GM19238 (cell line): ENCODE measurements at regions not wholly inside any gene's neighbourhood (a gene's known extent, or its start where the extent isn't known, plus 50 kb on each side); places are given as distances from the start of the nearest gene placed in this dataset.

Experiments used
- DNase-seq: peaks from one replicate; pipeline ENCODE4 v3.0.0; 2011; ENCODE audit warnings: low spot score; ENCODE audit not compliant: insufficient read length

DNA sequence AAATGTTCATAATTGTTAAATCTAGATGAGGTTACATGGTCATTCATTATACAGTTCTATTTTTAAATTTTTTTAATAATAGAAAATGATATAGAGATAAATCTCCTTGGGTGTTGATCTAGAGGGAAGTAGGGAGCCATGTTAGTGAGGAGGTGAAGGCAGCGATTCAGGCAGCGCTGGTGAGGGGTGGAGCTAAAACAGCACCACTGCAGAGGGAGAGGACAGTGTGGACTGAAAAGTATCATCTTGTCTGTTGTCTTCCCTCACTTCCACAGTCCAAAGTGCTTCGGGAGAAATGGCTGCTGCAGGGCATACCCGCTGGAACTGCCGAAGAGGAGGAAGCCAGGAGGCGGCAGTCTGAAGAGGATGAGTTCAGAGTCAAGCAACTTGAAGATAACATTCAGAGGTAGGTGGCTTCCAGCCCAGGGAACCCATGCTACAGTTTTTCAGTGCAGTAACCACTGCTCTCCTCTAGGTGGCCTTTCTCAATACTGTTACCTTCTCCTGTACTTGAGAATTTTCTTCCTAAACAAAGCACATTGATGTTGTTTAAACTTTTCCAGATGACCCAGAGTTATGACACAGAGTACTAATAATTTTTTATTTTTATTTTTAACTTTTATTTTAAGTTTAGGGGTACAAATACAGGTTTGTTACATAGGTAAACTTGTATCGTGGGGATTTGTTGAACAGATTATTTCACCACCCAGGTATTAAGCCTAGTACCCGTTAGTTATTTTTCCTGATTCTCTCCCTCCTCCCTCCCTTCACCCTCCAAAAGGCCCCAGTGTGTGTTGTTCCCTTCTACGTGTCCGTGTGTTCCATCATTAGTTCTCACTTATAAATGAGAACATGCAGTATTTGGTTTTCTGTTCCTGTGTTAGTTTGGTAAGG, 100.5 kb downstream of the PALM2AKAP2 start:
- peak; percentile 13 for DNase-seq

DNA sequence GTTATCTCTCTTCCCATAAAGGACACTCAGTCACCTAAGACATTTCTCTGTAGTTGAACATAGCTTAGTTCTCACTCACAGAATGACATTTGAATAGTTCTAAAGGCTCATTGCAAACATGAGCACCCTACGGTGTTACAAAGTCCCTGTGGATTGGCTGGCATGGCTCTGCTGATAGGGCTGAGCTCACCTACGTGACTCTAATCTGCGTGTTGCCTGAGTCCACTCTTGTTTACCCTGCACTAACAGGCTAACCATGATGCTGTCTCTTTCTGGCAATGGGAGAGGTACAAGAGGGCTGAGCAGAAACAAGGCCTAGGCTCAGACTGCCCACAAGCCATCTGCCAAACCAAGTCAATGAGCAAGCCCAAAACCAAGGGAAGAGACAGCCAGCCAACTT, 103.6 kb downstream of the PALM2AKAP2 start:
- DNase-seq: no peak

DNA sequence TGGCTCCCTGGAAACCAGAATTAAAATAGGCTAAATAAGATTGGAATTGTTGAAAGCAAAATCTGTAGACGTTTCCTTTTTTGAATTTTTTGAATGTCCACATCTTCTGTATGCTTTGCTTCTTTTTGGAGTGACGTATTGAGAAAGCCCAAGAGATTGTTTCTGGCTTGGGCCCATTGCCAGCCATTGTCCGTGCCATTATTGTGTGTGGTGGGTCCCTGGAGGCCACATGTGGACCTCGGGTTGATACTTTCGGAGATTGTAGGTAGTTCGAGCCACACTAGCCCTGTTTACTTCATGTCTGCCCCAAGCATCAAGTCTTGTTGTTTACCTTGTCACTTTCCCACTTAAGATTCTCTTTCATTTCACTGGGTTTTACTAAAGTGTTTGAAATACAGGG, 106.0 kb downstream of the PALM2AKAP2 start:
- no peak for DNase-seq

DNA sequence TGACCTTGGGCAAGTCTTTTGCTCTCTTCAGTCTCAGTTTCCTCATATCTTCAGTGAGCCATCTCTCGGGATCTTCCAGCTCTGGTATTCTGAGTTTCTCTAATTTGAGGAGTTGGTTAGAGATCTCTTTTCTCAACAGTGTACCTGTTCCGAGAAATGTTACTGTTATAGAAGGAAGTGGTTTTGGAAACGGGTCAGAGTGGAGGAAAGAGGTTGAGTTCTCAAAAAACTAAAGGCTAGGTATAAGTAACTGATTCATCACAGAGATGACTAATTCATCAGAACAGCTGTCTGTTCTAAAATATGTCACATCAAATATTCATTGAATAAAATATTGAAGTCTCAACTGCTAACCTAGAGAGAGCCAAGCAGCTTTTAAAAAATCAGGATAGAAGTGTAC, 106.6 kb downstream of the PALM2AKAP2 start:
- DNase-seq: no peak

DNA sequence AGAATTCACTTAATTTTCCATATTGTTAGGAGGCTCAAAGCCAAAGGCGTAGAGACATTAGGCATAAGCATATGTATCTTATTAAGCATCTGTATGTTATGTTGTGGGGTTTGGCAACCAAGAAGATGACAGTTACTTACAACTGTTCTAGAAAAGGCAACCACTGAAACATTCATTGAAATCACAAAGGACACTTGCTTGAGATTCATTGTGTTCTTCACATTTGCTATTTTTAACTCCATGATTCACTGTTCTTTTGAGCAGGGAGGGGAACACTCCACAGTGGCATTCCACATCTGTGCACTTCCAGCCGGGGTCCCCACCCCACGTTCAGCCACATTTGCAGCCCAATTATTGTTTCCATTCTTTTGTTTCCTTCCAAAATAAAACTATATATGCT, 107.1 kb downstream of the PALM2AKAP2 start:
- DNase-seq: no peak

DNA sequence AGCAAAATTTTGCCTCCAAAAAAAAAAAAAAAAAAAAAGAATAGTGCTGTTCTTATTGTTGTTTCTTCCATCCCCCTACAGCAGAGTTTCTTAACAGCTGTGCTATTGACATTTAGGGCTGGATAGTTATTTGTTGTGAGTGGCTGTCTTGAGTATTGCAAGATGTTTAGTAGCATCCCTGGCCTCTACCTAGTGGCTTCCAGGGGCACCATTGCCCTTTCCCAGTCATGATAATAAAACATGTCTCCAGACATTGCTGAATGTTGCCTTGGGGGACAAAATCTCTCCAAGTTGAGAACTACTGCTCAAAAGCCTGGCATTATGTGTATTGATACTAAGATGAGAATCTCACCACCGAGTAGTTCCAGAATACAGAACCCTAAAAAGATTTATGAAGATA, 108.7 kb downstream of the PALM2AKAP2 start:
- no peak for DNase-seq

DNA sequence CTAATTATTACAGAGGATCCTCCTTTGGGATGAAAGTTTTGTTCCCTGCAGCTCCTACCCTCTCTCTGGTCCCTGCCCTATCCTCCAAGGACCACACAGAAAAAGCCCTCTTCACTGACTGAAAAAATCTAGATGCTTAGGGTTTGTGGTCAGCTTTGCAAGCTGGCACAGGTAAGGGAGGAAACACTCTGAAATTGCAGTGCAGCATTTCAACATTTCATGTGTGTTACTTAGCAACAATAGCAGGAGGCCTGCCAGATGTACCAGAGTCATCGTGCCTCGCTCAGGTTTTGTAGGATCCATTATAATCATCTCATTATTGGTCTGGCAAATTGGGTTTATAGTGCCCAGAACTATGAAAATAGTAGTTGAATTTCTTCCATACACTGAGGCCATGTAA, 109.5 kb downstream of the PALM2AKAP2 start:
- DNase-seq: no peak

DNA sequence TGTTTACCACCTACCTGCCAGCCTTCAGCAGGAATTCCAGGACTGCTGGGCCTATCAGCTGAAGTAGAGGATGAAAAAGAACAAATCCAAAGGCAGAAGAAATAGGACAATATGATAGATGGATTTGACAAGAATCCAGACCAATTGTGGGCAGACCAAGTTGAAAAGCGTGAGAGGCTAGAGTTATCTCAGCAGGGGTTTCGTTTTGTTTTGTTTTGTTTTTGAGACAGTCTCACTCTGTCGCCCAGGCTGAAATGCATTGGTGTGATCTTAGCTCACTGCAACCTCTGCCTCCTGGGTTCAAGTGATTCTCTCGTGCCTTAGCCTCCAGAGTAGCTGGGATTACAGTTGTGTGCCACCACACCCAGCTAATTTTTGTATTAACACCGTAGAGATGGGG, 113.2 kb downstream of the PALM2AKAP2 start:
- DNase-seq: no peak

DNA sequence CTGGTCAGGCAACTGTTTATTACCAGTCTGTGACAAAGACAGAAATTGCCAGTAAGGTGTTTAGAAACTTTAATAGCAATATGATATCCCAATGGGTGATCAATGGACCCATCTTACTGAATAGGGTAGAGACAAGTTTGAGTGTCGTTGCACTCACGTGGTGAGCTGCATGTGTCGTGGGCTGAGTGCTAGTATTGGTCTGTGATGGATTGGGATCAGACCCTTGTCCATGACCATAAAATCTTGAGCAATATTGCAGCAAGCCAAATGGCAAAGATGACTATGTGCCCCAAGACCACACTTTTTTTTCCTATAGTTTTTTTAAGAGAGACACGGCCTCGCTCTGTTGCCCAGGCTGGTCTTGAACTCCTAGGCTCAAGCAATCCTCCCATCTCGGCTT, 114.5 kb downstream of the PALM2AKAP2 start:
- DNase-seq: no peak

DNA sequence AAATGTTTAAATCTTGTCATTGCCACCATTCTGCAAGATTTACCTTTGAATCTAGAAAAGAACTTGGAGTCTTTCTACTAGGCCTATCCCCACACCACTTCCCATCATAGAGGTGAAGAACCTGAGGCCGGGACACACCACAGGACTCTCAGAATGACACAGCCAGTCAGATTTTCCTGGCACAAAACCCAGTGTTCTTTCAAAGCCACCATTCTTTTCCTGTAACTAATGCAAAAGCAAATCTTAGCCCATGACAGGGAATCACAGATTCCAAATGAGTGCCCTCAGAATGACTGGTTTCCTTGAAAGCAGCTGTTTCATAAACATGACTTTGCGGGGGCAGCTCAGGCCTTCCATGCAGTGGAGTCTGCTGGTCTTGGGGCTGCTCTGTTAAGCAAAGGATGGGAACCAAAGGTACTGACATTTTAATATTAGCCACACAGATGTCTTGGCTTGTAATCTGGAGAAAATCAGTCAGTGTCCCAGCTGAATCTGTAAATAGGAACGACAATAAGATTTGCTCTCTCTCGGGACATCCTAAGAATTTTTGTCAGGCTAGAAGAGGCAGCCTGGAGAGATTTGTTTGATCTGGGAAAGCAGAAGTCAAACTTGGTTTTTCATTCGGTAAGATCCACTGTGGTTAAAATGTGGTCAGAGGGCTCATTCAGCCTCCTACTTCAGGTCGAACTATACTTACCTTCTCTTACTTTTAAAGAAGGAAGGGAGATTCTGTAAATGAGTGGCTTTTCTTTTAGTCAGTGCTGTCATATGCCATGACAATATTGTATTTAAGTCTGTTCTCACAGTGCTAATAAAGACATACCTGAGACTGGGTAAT, 115.1 kb downstream of the PALM2AKAP2 start:
- no peak for DNase-seq

DNA sequence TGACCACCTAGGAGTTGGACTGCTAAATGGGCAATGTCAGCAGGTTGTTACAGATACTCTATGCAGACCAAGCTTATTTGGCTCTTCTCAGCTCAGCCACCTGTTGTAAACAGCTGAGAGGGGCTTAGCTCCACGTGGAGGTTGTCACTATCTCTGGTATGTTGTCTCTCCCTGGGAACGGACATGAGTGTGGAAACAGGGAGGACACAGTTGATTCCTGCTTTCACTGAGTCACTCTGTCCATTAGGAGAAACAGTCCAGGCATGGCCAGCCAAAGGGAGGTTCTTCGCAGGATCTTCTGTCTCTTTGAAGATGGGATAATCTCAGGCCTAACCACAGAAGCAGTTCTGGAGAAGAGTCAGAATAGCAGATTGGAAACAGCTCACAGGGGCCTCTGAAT, 121.2 kb downstream of the PALM2AKAP2 start:
- DNase-seq: no peak

DNA sequence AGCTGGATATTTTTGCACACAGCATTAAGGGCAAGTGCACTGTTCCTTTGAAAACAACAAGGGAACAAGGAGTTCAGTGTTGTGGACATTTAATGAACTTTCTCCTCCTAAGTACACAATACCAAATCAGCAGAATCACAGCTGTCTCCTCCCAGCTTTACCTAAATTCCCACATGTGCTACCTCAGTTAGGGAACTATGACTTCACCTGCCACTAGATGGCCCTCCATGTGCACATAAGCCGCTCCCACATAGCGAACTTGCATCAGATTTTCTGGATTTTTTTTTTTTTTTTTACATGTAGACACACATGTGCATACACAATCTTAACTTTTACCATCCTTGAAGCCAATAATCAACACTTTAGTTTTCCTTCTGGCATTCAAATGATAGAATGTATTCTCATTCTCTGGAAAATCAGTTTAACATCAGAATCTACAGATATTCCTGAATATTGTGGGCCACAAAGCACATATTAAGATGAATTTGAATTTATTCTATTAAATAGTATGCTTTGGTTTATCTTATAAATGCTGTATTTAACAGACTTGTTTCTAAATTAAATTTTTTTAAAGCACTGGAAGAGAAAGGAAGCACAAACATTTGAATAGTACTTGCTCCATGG, 123.6 kb downstream of the PALM2AKAP2 start:
- no peak for DNase-seq

DNA sequence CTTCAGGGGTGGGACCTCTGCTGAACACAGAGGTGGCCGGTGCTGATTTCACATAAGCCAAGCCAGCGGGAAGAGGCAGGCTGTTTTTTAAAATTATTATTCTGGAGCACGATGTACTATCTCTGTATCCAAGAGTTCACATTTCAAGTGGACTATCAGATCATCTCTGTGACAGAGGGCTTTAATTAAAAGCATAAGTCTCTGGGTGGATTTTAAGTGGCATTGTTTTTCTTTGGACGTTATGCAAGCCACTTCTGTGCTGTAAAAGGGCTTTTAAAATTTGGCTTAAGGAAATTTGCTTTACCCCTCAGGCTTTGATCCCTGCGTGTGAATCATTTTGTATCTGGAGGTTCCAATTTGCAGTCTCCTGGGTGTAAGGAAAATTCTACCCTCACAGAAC, 124.7 kb downstream of the PALM2AKAP2 start:
- DNase-seq: no peak

DNA sequence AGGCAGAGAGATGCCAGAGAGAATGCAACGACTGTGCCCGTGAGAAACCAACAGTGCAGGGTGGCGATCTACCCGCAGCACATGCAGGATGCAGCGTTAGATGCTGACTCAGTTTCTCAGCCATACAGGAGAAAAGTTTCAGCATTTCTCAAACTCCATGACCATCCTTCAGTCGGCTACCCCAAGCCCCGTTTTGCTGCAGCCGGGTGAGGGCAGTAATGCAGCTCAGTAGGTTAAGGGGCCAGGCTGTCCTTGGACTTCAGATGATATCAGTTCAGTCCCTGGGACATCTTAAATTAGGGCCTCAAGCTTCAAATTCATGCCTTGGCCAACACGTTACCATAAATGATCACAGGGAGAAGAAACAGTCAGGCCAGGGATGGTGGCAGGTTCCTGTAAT, 125.5 kb downstream of the PALM2AKAP2 start:
- DNase-seq: no peak

DNA sequence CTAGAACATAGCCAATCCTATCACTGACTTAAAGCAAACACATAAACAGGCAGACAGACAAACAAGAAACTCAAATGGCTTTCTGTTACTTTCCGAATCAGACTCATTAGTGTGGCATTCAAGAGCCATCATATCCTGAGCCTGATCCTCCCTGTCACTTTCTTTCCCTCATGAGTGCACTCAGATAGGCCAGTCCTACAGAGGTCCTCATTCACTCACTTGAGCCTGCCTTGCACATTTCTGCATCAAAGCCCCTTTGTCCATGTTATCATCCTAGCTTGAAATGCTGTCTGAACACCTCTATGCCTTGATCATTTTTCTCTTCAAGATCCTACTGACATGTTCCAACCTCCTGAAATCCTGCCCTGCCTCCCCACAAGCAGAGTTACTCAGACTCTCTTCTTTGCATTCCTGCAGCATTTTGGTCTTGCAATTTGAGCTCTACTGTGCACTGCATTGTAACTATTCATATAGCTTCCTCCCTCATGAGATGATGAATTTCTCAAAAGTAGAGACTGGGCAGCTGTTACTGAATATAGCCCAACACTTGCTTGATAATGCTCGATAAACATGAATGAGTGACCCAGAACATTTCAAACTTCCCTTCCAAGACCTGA, 126.9 kb downstream of the PALM2AKAP2 start:
- DNase-seq: no peak

DNA sequence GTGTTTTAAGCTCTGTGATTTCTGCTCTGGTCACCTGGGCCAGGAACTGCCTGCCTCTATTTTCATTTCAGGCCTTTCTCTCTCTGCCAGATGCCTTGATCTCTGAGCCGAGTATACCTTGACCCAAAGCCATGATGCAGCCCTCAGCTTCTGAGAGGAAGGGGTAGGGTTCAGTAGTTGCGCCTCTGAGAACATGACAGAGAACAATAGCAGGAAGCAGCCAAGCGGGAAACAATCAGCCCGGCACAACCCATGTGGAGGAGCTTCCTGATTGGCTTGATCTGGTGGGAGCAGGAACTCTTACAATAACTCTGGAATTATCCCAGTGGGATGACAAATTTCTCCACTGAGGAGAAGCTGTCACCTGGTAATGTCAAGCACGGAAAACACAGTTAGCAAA, 127.4 kb downstream of the PALM2AKAP2 start:
- peak; percentile 37 for DNase-seq

DNA sequence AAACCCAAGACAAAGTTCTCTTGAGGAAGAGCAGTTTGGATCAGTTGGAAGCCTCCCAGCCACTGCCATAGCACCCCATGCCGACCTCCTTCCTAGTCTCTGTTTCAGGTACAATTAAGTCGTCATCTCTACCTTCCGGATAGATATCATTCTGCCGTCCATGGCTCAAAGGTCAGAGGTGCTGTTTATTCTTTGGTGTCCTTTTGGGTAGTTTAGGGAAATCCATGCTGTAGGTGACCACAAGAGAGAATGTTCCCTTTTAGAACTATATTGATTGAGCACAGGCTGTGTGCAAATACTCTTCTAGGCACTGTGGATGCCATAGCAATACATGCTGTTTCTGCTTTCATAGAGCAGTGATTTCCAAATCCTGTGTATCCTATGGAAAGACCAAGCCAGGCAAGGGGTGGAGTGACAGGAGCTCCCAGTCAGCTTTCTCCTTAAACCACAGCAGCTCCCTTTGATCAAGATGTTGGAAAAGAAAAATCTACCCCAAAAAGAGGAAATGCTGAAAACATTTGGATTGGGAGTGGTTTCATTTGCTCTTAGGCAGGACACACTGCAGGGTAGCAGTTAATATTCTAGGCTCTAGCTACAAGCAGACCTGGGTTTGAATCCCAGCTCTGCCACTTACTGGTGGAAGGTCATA, 127.9 kb downstream of the PALM2AKAP2 start:
- no peak for DNase-seq

DNA sequence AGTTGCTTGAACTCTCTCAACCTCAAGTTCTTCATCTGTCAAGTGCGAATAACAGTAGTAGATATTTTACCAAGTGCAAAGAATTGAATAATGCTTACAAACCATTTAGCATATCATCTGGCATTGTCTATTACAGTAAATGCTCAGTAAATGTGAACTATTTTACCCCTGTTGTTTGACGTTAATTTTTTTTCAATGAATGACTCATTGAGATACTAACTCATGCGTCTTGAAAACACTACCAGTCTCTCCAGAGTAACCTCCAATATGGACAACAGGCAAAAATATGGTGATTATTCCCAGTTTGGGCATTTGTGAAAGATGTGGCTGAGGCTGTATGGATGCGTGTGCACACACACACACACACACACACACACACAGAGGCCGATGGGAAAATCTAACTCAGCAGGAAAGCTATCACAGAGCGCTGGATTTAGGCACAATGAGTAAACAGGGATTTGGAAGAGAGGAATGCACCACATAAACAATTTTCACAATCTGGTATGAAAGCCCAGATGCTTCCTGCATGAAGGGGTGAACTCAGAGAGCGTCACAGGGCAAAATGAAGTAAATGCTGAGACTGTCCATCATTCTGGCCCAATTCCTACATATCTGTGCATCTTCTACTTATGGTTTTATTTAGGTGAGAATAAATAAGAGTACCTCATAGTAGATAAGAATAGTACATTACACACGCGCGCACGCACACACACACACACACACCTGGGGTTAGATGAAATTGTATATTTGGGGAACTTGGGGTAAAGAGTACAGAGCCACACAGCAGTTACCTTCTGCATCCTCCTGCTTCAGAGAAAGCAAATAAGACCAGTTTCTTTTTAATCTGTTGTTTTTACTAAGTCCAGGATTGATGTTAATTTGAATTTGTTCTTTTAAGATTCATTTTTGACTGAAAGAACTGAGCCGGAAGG, 128.7 kb downstream of the PALM2AKAP2 start:
- DNase-seq: no peak

DNA sequence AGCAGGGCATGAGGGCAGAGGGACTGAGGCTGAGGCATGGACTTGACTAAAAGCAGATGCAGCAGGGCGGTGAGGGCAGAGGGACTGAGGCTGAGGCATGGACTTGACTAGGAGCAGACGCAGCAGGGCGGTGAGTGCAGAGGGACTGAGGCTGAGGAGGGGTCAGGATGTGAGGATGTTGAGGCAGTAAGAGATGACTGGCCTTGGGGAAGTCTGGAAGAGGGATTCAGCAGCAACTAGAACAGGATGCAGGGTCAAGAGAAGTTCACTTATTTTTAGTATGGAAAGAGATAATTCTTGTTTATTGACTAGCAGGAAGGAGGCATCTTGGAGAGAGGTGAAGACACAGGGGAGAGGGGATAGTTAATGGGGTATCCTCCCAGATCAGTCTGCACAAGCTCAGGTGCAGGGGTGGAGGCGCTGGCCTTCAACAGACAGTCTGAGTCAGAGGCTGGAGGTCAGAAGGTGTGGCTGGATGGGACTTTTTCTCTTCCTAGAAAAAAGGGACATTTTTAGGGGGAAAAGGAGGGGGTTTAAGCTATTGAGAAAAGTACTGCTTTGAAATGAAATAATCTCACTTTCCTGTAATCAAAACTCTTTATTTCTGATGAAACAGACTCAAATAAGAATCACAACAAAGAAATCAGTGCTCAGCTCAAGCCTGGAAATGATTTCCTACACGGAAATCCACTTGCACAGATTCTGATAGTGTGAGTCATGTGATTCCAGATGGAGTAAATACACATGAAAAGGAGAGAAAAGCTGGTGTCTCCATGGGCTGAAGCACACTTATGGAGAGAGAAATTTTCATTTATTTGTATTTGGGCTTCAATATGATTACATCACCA, 130.9 kb downstream of the PALM2AKAP2 start:
- DNase-seq: no peak
